Stimulated activated CD8-positive, alpha-beta memory T cell treated with anti-CD3 and anti-CD28 coated beads, Interleukin-15, amount 100 ng/mL, for 24 hours (primary cell): ENCODE measurements at regions not wholly inside any gene's neighbourhood (a gene's known extent, or its start where the extent isn't known, plus 50 kb on each side); places are given as distances from the start of the nearest gene placed in this dataset.

Experiments used
- DNase-seq: peaks from one replicate; pipeline ENCODE4 v3.0.0-alpha.2; 2020; ENCODE audit warnings: low read depth

DNA sequence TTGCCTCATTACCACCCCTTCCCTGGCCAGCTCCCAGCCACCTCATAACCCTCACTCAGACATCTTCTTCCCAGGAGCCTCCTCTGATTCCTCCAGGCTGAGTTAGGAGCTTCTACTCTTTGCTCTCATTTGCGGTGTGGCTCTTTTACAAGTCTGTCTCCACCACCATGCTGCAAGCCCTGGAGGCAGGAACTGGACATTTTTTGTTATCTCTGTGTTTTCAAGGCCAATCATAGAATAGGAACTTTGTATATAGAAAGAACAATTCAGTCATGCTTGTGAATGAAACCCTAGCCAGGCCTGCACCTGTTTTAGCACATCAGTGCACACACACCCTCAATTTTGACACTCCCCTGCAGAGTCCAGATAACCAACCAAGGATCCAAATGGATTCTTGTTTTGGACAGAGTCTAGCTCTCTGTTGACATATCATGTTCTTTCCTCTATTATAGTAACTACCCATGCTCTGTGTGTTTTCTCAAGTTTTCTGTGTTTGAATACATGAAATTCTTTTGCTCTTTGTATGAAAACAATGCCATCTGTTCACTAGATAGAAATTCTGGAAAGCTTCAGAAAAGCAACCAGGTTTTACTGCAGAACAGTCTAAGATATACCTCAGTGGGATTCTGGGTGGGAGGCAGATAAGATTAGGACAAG lies 60.9 kb upstream of the ZNF648 start:
- no peak for DNase-seq

DNA sequence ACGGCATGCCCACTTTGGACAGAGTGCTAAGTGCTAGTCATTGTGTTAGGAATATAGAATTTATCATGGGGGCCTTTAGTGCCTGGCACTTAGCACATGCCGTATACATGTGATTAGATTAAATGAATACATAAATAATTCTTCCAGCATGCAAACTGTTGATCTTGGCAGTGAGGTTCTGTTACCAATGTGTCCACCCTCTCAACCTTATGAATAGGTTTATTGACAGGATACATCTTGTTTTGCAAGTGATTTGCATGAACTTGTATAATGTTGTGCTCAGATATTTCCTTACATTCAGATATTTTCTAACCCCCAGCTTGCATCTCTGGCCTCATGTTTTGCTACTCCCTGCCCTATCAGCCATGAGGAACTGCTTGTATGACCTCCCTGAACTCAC lies 60.3 kb upstream of the ZNF648 start:
- no peak for DNase-seq

DNA sequence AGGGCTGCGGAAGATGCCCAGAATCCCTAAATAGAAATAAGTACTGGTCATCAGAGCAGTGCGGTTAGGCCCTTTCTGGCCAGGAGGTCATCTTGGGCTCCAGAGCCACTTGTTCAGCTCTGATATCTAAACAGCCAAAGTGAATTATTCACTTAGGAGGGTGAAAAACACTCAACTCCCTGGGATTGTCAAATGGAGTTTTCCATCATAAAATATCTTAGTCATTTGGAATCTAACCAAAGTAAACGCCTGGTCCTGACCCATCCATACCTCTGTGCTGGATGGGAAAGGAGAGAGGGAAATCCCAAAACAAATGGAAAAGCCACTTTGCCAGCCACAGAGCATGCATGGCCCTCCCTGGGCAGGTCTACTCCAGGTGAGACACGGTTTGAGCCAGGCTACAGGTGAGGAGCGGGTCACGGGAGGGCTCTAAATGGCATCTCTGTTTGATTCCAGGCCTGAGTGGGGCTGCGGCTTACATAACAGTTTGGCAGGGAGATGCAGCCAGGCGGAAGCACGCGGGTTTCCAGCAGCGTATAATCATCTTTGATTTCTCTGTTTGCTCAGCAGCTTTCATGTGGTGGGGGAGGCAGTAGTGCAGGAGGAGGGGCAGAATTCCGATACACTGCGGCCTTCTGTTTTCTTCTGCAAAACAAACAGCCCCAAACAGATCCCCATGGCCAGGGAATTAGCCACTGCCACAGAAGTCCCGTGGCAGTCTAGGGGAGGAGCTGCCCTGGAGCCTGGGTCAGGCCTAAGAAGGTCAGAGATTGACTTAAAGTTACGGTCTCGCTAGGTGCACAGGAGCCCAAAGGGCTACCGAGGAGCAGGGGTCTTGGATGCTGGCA lies 59.1 kb upstream of the ZNF648 start:
- no peak for DNase-seq

DNA sequence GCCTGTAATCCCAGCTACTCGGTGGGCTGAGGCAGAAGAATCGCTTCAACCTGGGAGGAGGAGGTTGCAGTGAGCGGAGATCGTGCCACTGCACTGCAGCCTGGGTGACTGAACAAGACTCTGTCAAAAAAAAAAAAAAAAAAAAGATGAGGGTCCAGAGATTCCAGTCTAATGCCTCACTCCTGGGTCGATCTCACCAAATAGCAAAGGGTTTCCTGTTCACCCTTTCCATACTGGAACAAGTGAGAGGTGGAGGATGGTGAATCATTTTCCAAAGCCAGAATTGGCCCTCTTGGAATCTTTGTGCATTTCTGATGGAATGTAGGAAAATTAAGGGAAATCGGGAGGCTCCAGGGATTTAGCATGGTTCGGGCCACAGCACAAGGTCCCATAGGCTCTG lies 58.1 kb upstream of the ZNF648 start:
- no peak for DNase-seq

DNA sequence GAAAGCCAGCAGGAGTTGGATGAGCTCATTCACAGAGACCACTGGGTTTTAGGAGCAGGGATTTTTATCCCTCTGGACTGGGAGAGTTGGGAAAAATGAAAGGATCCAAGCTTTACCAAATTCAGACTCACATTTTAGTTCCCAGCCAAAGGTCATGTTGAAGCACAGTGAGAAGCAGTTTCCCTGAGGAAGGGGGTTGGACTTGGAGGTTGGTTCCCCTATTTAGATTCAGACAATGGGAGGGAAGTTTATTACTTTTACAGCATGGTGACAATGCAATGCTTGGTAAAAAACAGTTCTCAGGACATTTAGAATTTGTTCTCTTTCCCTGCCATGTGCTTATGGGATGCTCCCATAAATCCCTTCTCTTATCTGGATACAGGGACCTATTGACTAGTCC lies 57.3 kb upstream of the ZNF648 start:
- no peak for DNase-seq

DNA sequence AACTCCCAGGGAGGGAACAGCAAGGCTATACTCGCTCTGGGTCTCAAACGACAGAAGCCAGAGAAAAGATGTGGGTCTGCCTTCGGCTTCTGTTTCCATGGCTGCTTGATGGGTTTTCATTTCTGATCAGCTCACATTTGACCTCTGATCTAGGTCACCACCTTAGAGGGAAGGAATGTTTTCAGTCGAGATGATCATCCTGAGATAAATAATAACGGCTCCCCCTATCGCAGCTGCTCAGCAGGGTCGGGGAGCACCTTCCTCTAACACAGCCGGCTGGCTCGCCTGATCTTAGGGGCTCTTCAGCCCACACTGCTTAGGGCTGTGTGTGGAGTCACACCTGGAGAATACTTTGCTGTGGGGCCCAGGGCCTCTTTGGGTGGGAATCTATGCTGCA lies 53.1 kb upstream of the ZNF648 start:
- DNase-seq: no peak

DNA sequence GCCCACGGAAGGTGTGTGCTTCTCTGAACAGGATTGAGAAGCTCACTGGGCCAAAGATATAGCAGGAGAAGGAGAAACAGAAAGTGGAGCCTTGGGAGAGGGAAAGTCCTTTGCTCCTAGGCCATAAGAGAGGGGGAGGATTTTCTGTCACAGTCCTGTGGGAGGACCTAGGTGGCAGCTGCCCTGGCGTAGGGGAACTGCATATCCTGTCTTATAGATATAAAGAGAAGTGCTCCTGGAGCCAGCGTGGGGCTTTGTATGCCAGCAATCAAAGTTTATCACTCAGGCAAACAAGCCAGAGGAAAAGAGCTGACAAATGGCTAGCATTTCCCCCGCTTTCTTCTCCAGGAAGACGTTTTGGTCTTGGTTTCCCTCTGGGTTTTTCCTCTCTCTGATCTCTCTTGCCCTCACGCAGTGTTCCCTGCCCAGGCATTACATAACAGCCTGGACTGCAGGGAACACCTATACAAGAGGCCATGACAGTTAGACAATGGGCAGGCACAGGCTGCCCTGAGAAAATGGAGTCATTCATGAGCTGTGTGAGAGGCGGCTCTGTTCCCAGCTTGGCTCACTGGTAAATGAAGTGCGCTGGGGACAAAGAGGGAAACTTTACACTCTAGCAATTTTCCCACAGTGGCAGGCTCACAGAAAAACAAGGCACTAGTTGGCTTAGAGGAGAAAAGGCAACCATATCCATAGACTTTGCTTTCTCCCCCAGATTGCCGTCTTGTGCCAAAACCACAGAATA lies 52.5 kb upstream of the ZNF648 start:
- no peak for DNase-seq

DNA sequence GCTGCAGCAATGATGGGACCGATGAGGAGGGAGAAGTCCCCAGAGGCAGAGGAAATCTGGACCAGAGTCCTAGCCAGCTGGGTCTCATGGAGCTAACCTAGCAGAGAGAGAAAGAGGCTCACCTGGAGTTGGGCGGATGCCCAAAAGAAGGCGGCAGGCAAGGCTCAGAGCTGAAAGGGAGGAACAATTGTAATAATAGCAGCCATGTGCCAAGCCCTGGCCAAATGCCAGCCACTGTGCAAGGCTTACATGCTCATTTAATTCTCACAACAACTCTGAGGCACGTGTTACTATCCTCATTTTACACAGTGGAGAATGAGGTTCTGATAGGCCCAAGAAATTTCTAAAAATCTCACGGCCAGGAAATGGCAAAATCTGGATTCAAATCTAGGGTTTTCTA lies 50.0 kb upstream of the ZNF648 start:
- DNase-seq: no peak
